Small intestine (tissue), 7 donors: ENCODE measurements at regions not wholly inside any gene's neighbourhood (a gene's known extent, or its start where the extent isn't known, plus 50 kb on each side); places are given as distances from the start of the nearest gene placed in this dataset.

ENCODE experiments used
- DNase-seq, 2 donors: peaks; one replicate each; pipeline versions ENCODE4 v3.0.0 to v3.0.0-alpha.2; 2013
- FAIRE-seq: peaks from 2 replicates; lab custom pipeline; 2012; peaks lifted over from hg19 to GRCh38; lab: Jason Lieb, UNC
- H3K27ac ChIP-seq, 3 donors: one replicate each; pipeline ENCODE4 v1.5.1; 2013; ENCODE audit warnings: low read length in 2 of 3, mild to moderate bottlenecking in 2 of 3, control low read depth in 1 of 3, inconsistent platforms in 1 of 3, low read depth in 1 of 3, moderate library complexity in 1 of 3
- H3K27me3 ChIP-seq, 3 donors: one replicate each; pipeline ENCODE4 v1.6.1; 2013; ENCODE audit warnings: low read length in 3 of 3, inconsistent platforms in 1 of 3; ENCODE audit not compliant: control insufficient read depth in 3 of 3, insufficient read depth in 3 of 3
- H3K36me3 ChIP-seq, 3 donors: one replicate each; pipeline ENCODE4 v1.6.1; 2013; ENCODE audit warnings: low read length in 3 of 3, inconsistent platforms in 1 of 3, low read depth in 1 of 3, mild to moderate bottlenecking in 1 of 3, moderate library complexity in 1 of 3; ENCODE audit not compliant: control insufficient read depth in 3 of 3, insufficient read depth in 2 of 3
- H3K4me1 ChIP-seq, 3 donors: one replicate each; pipeline ENCODE4 v1.6.1; 2013; ENCODE audit warnings: low read length in 2 of 3, inconsistent platforms in 1 of 3, low read depth in 1 of 3, mild to moderate bottlenecking in 1 of 3, moderate library complexity in 1 of 3; ENCODE audit not compliant: control insufficient read depth in 3 of 3, insufficient read depth in 2 of 3
- H3K4me3 ChIP-seq, 3 donors: one replicate each; pipeline ENCODE4 v1.5.1; 2013; ENCODE audit warnings: low read length in 3 of 3, control low read depth in 1 of 3, inconsistent platforms in 1 of 3, low read depth in 1 of 3, mild to moderate bottlenecking in 1 of 3, moderate library complexity in 1 of 3
- H3K9me3 ChIP-seq, 2 donors: one replicate each; pipeline ENCODE4 v1.6.1; 2013; ENCODE audit warnings: low read depth in 1 of 2, low read length in 1 of 2; ENCODE audit not compliant: control insufficient read depth in 2 of 2, insufficient read depth in 1 of 2
- WGBS, 3 donors: extraction: QIAGEN DNeasy Blood & Tissue Kit; methylation state at CpG; one replicate each; pipeline ENCODE4 v1.1.7; 2013; 5-methylcytosine and 5-hydroxymethylcytosine counted together
- donor health status: healthy with polysubstance abuse.
- donor health status: control.
- donor health status: control.
- donor health status: Bipolar disorder and iron deficiency.
- donor health status: healthy.

GRCh38 chr10:31701546-31701945 is 227.1 kb downstream of the ARHGAP12 start:
- H3K36me3 ChIP-seq: no peaks in the 10 kb centered on the region
- peaks cover 0 to 2% (median under 1%) of the 10 kb centered on the region in 3 donors for H3K4me1 ChIP-seq
- 62 to 80% (median 80%) methylated on average over 5 of the region's 5 CpGs for WGBS, 3 donors
- H3K27ac ChIP-seq: peak overlapping the region in 1 of 3 donors; percentile 75
- H3K27me3 ChIP-seq: no peaks in the 10 kb centered on the region
- FAIRE-seq (no peak), DNase-seq (no peak)
- peaks cover 0 to 9% of the 10 kb centered on the region in 2 donors for H3K9me3 ChIP-seq
- H3K4me3 ChIP-seq: no peak overlapping the region

GRCh38 chr10:31700181-31700611 is 228.4 kb downstream of the ARHGAP12 start:
- peak overlapping the region in 1 of 3 donors; percentile 29 for H3K27ac ChIP-seq
- H3K4me1 ChIP-seq: peaks cover 0 to 2% (median 0%) of the 10 kb centered on the region in 3 donors
- no peaks in the 10 kb centered on the region for H3K36me3 ChIP-seq
- 57 to 87% (median 75%) methylated on average over 11 of the region's 11 CpGs for WGBS, 3 donors
- H3K4me3 ChIP-seq: no peak overlapping the region
- DNase-seq (no peak), FAIRE-seq (no peak)
- H3K9me3 ChIP-seq: peaks cover 0 to 9% of the 10 kb centered on the region in 2 donors
- H3K27me3 ChIP-seq: no peaks in the 10 kb centered on the region

- DNase-seq: peak in 1 of 2 donors; percentile 13
- Histone ChIP-seq H3K27ac (peak overlapping the region in 2 of 3 donors; percentile 39 to 94), H3K4me3 (no peak overlapping the region), H3K27me3 (no peaks in the 10 kb centered on the region), H3K9me3 (peaks cover 0 to 5% of the 10 kb centered on the region in 2 donors), H3K36me3 (no peaks in the 10 kb centered on the region), H3K4me1 (peaks cover 0 to 3% (median 2%) of the 10 kb centered on the region in 3 donors)
- FAIRE-seq: no peak
- WGBS, 3 donors: 61 to 81% (median 79%) methylated on average over 11 of the region's 11 CpGs
Measured at GRCh38 chr10:31698181-31698830, 230.3 kb downstream of the ARHGAP12 start.

GRCh38 chr10:31697271-31698180 is 231.1 kb downstream of the ARHGAP12 start:
- DNase-seq (peak in 1 of 2 donors; percentile 25), FAIRE-seq (no peak)
- peaks cover 0 to 3% (median 2%) of the 10 kb centered on the region in 3 donors for H3K4me1 ChIP-seq
- H3K4me3 ChIP-seq: no peak overlapping the region
- 38 to 71% (median 67%) methylated on average over 19 of the region's 19 CpGs for WGBS, 3 donors
- H3K27me3 ChIP-seq: no peaks in the 10 kb centered on the region
- no peaks in the 10 kb centered on the region for H3K9me3 ChIP-seq
- H3K36me3 ChIP-seq: no peaks in the 10 kb centered on the region
- peak overlapping the region; percentile 14 to 94 (median 39) for H3K27ac ChIP-seq

GRCh38 chr10:31694929-31695837 is 233.4 kb downstream of the ARHGAP12 start:
- Histone ChIP-seq H3K27ac (no peak overlapping the region), H3K27me3 (no peaks in the 10 kb centered on the region), H3K36me3 (no peaks in the 10 kb centered on the region), H3K4me1 (peaks cover 0 to 3% (median 0%) of the 10 kb centered on the region in 3 donors), H3K4me3 (no peak overlapping the region), H3K9me3 (peaks cover 0 to 4% of the 10 kb centered on the region in 2 donors)
- no peak for FAIRE-seq
- no peak for DNase-seq
- 86 to 95% (median 88%) methylated on average over 14 of the region's 14 CpGs for WGBS, 3 donors

GRCh38 chr10:31694126-31694685 is 234.4 kb downstream of the ARHGAP12 start:
- Histone ChIP-seq H3K36me3 (no peaks in the 10 kb centered on the region), H3K9me3 (peaks cover 0 to 5% of the 10 kb centered on the region in 2 donors), H3K27ac (no peak overlapping the region), H3K4me3 (no peak overlapping the region), H3K4me1 (peaks cover 0 to 3% (median 0%) of the 10 kb centered on the region in 3 donors), H3K27me3 (no peaks in the 10 kb centered on the region)
- WGBS, 3 donors: 15 to 51% (median 27%) methylated on average over 6 of the region's 6 CpGs
- FAIRE-seq: no peak
- DNase-seq: no peak

GRCh38 chr10:31693491-31693890 is 235.1 kb downstream of the ARHGAP12 start:
- Histone ChIP-seq H3K9me3 (peaks cover 0 to 5% of the 10 kb centered on the region in 2 donors), H3K27ac (no peak overlapping the region), H3K4me1 (peaks cover 0 to 3% (median 0%) of the 10 kb centered on the region in 3 donors), H3K36me3 (no peaks in the 10 kb centered on the region), H3K4me3 (no peak overlapping the region), H3K27me3 (no peaks in the 10 kb centered on the region)
- DNase-seq: no peak
- FAIRE-seq: no peak
- WGBS, 3 donors: 76 to 89% (median 81%) methylated on average over 6 of the region's 6 CpGs
